NT2/D1 (cell line): ENCODE measurements at regions not wholly inside any gene's neighbourhood (a gene's known extent, or its start where the extent isn't known, plus 50 kb on each side); places are given as distances from the start of the nearest gene placed in this dataset.

Source experiments
- SUZ12 ChIP-seq: IDR thresholded peaks from 2 replicates; pipeline ENCODE4 v1.6.1; 2011; ENCODE audit not compliant: insufficient read length, insufficient read depth; ENCODE audit errors: extremely low read depth
- YY1 ChIP-seq: IDR thresholded peaks from 2 replicates; pipeline ENCODE4 v1.6.1; 2011; ENCODE audit not compliant: insufficient read length, insufficient read depth
- ZNF274 ChIP-seq: IDR thresholded peaks from 2 replicates; pipeline ENCODE4 v1.6.1; 2011; ENCODE audit warnings: mild to moderate bottlenecking, low read depth, low read length

DNA sequence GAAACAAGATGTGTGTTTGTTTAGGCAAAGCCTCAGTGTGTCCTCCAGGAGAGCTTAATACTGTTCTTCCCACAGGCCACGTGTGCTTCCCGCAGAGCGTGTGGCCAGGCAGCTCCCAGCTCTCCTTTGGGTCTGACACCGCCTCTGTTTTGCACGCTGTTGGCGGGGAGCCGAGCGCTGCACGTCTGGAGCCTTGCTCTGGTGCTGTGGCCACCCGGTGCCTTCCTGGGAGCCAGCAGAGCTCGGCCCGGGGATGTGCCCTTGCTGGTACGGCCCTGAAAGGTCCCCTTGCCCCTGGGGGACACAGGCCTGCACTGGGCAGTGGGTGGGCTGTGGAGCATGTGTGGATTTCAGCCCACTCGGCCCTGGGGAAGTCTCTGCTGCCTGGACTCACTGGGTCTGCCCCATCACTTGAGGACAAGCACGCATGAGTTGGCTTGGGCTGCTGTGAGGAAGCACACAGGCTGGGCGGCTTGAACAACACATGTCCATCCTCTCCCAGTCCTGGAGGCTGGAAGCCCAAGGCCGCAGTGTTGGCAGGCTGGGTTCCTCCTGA is 160.7 kb upstream of the HDAC4 start:
- TF ChIP-seq YY1 (no peak), ZNF274 (no peak), SUZ12 (no peak)
